NCI-H774 (cell line): ENCODE measurements at regions not wholly inside any gene's neighbourhood (a gene's known extent, or its start where the extent isn't known, plus 50 kb on each side); places are given as distances from the start of the nearest gene placed in this dataset.

Experiments
- DNase-seq: peaks from one replicate; lab custom pipeline; 2025; lab: John Stamatoyannopoulos, UW

DNA sequence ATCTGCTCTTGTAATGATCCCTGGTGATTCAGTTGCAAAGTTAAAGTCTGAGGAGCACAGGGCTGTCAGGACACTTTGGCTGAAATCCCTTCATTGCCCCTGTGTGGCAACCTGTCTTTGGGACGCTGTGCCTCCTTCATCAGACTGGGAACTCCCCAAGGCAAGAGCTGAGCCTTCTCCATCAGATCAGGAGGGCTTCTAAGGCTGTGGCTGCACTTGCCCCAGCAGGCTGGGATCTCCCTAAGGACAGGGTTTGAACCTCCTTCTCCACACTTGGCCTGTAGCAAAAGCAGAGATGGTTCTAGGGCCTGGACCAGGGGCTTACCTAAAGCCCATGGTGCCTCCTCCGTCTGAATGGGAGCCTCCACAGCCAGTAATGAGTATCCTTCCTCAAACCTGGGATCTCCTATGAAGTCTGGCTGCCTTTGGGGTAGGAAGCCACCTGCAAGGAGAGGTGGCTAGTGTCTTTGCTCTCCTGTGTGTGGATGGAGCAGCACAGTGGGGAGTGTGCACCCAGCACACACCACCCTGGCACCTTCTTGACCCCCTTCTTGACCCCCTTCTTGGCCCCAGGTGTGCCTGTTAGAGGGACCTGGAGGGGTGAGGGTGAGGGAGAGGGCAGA is 79.0 kb upstream of the NKD1 start:
- DNase-seq: no peak

DNA sequence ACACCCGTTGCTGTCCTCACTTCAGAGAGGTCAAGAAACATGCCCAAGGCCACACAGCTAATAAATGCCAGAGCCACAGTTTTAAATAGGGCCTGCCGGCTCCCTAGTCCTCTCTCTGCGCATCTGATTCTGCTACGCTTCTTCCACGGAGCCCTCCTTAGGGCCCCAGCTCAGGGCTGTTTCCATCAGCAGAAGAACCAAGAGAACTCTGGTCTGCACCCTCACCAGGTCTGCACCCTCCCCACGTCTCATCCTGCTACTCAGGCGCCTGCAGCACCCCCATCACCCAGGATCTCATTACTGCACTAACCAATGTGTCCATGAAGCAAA is 79.5 kb upstream of the NKD1 start:
- DNase-seq: no peak

DNA sequence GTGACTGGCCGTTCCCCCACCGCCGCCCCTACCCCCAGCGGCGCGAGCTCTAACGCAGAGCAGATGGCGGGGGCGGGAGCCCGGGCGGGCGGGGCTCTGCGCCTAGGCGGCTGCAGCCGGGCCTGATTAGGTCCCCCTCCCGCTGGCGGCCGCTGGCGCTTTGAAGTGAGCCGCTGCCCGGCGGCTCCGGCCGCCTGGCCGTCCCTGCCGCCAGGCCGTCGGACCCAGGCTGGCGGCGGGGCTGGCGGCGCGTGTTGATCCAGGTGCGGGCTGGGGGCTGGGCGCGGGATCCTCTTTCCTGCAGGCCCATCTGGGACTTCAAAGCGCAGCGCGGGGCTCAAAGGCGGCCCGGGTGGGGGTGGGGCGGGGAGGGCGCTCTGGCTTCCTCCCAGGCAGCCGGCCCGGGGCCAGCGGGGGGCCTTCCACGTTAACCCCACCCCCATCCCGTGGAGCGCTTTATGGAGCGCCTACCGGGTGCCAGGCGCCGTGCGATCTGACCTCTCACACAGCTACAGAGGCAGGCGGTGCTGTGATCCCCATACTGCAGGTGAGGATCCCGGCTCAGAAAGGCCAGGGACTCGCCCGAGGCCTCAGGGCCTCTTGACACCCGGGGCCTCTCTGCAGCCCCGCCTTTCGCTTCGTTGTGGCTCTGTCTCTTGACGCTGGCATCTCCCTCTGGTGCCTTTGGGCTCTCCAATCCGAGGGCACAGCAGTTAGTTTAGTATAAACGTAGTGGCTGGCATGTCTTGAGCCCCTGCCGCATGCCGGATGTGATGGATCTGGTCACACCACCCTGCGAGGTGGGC is 80.0 kb upstream of the NKD1 start:
- DNase-seq: peak; percentile 50

DNA sequence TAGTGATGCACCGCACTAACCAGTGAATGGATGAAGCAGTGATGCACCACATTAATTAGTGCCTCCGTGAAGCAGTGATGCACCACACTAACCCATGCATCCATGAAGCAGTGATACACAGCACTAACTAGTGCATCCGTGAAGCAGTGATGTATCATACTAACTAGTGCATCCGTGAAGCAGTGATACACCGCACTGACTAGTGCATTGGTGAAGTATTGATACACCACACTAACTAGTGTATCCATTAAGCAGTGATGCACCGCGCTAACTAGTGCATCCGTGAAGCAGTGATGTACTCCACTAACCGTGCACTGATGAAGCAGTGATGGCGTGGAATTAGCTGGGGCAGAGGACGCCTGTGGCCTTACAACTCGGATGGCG is 80.6 kb upstream of the NKD1 start:
- DNase-seq: no peak

- no peak for DNase-seq
Measured at GRCh38 chr16:50466170-50466569, 82.0 kb upstream of the NKD1 start.

DNA sequence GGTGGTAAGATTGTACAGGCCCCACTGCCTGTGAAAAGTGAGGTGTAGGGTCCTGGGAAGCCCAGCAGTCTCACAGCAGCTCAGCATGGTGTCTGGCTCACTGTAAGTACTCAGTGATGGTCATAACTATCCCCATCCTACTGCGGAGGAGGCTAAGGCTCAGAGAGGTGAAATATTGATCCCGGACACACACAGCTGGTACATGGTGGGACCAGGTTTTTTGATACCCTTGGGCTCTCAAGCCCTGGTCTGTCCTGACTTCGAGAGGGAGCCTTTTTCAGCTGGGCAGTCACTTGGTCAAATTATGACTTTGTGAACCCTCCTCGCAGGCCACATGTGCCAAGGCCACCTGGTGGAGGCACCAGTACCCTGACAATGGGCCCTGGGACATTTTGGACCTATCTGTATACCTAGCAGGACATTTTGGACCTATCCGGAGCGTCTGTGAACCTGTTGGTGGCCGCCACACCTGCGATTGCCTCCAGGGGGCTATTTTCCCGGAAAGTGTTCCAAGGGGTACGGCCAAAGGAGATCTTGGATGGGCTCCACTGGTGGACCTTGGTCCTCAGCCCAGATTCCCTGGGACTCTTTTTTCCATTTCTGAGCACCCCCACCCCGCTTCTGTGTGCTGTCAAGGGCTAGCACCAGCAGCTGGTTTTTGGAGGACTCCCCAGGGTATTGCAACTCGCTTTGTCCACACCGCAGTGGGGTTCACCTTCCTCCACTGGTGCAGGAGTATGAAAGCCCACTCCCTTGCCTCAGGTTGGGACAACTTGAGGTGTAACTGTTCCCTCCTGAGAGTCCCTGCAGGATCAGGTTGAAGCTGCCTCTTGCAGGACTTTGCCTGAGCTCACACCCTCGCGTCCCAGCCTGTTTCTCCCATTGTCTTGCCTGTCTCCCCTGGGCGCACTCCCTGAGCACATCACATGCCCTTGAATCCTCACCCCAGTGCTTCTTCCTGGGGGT is 83.6 kb upstream of the NKD1 start:
- no peak for DNase-seq

- DNase-seq: no peak
Measured at GRCh38 chr16:50463581-50464324, 84.4 kb upstream of the NKD1 start.

DNA sequence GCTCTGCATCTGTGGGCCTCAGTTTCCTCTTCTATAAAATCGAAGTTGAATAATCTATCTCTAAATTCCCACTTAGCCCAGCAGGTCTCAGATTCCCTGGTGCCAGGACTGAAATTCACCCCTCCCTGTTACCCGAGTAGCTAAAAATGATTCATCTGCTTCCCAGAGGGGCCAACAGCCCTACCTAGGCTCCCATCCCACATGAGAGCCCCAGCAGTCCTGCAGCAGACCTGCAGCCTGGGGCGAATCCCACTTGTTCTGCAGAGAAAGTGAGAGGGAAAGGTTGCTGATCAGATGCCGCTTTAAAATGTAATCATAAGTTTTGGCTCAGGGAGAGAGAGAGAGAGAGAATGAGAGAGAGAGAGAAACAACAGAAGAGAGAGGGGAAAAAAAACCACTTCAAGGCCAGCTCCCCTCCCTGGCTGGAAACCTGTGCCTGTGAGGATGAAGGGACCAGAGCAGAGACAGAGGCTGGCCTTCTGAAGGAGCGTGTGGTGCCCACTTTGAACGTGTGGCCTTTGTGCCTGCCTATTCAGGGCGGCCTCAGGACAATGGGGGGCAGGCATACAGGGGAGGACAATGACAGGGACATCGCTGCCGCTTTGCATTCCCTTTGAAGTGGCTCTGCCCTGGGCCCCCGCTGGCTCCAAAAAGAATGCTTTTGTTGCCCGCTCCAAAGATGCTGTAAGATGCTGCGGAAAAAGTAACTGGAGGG is 85.2 kb upstream of the NKD1 start:
- DNase-seq: no peak

DNA sequence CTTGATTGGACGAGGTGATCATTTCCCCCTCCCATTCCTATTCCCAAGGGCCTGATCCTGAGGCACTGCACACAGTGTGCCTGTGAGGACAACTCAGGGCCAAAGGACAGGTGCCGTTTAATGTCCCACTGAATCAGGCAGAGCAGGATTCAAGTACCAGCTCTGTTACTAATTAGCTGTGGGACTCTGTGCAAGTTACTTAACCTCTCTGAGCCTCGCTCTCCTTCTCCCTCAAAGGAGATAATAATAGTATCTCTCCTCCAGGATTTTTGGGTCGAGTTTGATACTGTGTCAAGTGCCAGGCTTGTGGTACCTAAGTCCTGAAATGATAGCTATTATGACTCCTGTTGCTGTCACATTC is 86.8 kb upstream of the NKD1 start:
- DNase-seq: no peak

DNA sequence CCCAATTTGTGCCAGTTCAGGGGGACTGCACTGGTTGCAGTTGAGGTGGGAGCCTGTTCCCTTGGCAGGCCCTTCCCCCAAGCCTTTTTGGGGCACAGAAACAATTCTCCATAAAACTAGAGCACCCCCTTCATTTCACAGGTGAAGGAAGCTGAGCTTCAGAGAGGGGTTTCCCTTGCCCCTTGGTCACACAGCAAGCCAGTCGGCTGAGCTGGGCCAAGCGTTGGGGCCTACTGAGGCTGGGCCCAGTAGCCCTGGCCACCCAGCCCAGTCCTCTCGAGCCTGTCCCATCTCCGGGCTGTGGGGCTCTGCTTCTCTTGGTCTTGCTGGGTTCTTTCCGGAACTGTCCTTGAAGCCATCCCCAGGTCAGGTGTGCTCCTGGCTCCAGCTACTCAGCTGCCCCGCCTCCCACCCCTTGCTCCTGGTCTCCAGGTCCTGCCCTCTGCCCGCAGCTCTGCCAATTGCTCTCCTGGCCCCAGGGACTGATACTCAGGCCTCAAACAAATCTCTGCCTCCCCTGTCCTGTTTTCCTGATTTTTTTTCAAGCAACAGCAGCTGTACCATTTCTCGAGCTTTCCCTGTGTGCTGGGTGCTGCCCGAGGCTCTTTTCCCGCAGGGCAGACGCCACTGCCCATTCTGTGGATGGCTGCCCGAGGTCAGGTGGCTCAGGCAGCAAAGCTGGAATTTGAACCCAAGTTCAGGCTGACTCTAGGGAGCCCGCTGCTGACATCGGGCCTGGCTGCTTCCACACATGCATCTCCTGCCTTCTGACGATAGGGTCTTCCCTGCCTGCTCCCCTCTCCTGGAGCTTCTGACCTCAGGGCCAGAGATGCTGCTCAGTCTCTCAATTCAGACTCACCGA is 87.4 kb upstream of the NKD1 start:
- DNase-seq: no peak

GRCh38 chr16:50459496-50460080 is 88.6 kb upstream of the NKD1 start:
- no peak for DNase-seq

DNA sequence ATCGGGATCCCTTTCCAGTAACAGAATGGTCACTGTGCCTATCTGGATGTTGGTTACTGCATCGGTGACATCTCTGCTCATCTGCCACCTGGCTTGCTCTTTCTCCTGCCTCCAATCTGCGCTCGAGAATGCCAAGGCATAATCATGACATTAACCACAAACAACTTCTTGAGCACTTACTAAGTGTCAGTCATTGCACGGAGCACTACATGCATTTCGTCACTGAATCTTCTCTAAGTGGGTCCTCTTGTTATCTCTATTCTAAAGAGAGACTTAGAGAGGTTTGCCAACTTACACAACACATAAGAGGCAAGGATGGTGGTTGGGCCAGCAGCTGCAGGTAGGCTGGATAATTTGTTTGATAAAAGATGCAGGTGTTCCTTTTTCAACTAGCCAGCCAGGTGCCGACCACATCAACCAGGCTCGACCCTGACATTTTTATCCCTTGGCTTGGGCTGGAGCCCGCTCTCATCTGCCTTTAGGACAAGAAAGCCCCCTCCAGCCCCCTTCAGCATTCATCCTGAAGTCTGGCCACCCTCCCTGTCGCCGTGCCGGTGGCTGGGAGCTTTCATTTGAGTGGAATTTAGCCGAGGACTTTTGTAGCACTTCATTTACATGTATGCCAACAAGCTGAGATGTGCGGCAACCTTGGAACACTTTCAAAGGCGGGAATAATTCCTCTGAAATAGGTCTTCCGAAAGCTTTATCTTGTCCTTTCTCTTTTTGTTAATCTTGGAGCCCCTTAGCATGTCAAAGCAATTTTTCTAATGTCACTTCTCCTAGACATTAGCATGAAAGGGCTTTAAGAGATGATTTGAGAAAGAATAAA is 89.3 kb upstream of the NKD1 start:
- no peak for DNase-seq

GRCh38 chr16:50457979-50458491 is 89.2 kb upstream of the BRD7 start:
- no peak for DNase-seq

- DNase-seq: no peak
Measured at GRCh38 chr16:50457423-50457822, 88.6 kb upstream of the BRD7 start.

- DNase-seq: no peak
Measured at GRCh38 chr16:50455288-50455845, 86.6 kb upstream of the BRD7 start.

- no peak for DNase-seq
Measured at GRCh38 chr16:50453446-50453845, 84.7 kb upstream of the BRD7 start.

DNA sequence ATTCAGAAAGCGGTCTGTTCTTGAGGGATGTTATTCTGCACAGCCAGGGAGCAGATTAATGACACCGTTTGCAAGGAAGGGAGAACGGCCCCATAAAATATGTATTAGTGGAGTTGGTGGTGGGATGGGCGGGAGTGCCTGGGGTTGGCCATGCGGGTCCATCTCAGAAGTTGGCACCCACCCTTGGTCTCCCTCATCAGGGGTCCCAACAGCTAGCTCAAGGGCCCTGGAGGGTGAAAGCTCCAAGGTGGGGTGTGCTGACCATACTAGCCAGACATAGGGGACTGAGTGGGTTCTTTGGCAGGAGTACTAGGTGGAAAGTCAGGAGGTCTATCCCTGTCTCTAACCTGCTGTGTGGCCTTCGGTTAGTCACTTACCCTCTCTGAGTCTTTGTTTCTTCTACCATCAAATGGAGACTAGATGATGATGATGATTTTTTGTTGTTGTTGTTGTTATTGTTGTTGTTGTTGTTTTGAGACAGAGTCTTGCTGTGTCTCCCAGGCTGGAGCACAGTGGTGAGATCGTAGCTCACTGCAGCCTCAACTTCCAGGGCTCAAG is 83.2 kb upstream of the BRD7 start:
- DNase-seq: no peak

GRCh38 chr16:50450957-50451356 is 82.2 kb upstream of the BRD7 start:
- DNase-seq: no peak
